Suprapubic skin (tissue), 3 donors: ENCODE measurements at regions not wholly inside any gene's neighbourhood (a gene's known extent, or its start where the extent isn't known, plus 50 kb on each side); places are given as distances from the start of the nearest gene placed in this dataset.

Source experiments
- POLR2A ChIP-seq, 2 donors: fragments of 450-650 bp; IDR thresholded peaks; one replicate each; pipeline ENCODE4 v1.6.1; 2017; ENCODE audit warnings: antibody characterized with exemption in 2 of 2, mild to moderate bottlenecking in 2 of 2, moderate library complexity in 2 of 2
- TF ChIP-seq, protein P1 (sequence below), 2 donors: fragments of 200-600 bp in 1 of 2; fragments of 450-650 bp in 1 of 2; sonication (generic) in 1 of 2; IDR thresholded peaks; one replicate each; pipeline ENCODE4 v1.5.1; 2016 to 2019; ENCODE audit warnings: antibody characterized with exemption in 2 of 2, mild to moderate bottlenecking in 1 of 2, moderate library complexity in 1 of 2

DNA sequence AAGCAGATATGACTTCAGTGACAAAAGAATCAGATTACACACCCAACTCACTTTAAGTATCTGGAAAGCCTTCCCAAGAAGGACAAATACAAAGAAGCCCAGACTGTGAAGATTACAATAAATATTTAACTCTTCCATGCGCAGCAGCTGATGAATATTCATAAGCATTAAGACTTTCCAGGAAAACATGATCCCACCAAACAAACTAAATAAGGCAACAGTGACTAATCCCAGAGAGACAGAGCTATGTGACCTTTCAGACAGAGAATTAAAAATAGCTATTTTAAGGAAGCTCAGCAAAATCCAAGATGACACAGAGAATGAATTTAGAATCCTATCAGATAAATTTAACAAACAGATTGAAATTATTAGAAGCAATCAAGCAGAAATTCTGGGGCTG, 108.2 kb upstream of the UBE2E3 start:
- TF ChIP-seq, protein P1, sequence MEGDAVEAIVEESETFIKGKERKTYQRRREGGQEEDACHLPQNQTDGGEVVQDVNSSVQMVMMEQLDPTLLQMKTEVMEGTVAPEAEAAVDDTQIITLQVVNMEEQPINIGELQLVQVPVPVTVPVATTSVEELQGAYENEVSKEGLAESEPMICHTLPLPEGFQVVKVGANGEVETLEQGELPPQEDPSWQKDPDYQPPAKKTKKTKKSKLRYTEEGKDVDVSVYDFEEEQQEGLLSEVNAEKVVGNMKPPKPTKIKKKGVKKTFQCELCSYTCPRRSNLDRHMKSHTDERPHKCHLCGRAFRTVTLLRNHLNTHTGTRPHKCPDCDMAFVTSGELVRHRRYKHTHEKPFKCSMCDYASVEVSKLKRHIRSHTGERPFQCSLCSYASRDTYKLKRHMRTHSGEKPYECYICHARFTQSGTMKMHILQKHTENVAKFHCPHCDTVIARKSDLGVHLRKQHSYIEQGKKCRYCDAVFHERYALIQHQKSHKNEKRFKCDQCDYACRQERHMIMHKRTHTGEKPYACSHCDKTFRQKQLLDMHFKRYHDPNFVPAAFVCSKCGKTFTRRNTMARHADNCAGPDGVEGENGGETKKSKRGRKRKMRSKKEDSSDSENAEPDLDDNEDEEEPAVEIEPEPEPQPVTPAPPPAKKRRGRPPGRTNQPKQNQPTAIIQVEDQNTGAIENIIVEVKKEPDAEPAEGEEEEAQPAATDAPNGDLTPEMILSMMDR (IDR thresholded peaks at IDR 0.05), result no peak
- TF ChIP-seq POLR2A (IDR thresholded peaks at IDR 0.05), result no peak
